Stimulated activated CD4-positive, alpha-beta T cell treated with anti-CD3 and anti-CD28 coated beads, Interleukin-2, amount 100 ng/mL, for 4 hours (primary cell): ENCODE measurements at regions not wholly inside any gene's neighbourhood (a gene's known extent, or its start where the extent isn't known, plus 50 kb on each side); places are given as distances from the start of the nearest gene placed in this dataset.

Source experiments
- DNase-seq: peaks from one replicate; pipeline ENCODE4 v3.0.0-alpha.2; 2020; ENCODE audit warnings: low read depth

- no peak for DNase-seq
These were observed 806.2 kb upstream of the WWC1 start for GRCh38 chr5:167485061-167485774.

- DNase-seq, result no peak
These were observed 803.1 kb upstream of the WWC1 start for GRCh38 chr5:167488371-167488770.

- no peak for DNase-seq
These were observed 802.2 kb upstream of the WWC1 start for GRCh38 chr5:167489202-167489601.

- no peak for DNase-seq
These were observed 787.3 kb upstream of the WWC1 start for GRCh38 chr5:167503926-167504720.

GRCh38 chr5:167507463-167508233 lies 783.8 kb upstream of the WWC1 start:
- DNase-seq, result no peak

- DNase-seq, result no peak
These were observed 782.4 kb upstream of the WWC1 start for GRCh38 chr5:167509076-167509475.

- no peak for DNase-seq
These were observed 780.2 kb upstream of the WWC1 start for GRCh38 chr5:167511276-167511675.

GRCh38 chr5:167512111-167512510 lies 779.3 kb upstream of the WWC1 start:
- DNase-seq, result no peak

GRCh38 chr5:167513381-167513780 lies 778.1 kb upstream of the WWC1 start:
- no peak for DNase-seq

- DNase-seq, result no peak
These were observed 777.0 kb upstream of the WWC1 start for GRCh38 chr5:167514461-167514860.

GRCh38 chr5:167525004-167525403 lies 766.4 kb upstream of the WWC1 start:
- DNase-seq, result no peak

GRCh38 chr5:167528651-167529050 lies 762.8 kb upstream of the WWC1 start:
- no peak for DNase-seq

- no peak for DNase-seq
These were observed 760.9 kb upstream of the WWC1 start for GRCh38 chr5:167530548-167530947.

- DNase-seq, result no peak
These were observed 757.3 kb upstream of the WWC1 start for GRCh38 chr5:167533814-167534795.

- no peak for DNase-seq
These were observed 751.7 kb upstream of the WWC1 start for GRCh38 chr5:167539747-167540146.

GRCh38 chr5:167546270-167546669 lies 745.2 kb upstream of the WWC1 start:
- no peak for DNase-seq

GRCh38 chr5:167552356-167552755 lies 739.1 kb upstream of the WWC1 start:
- no peak for DNase-seq

- DNase-seq, result no peak
These were observed 737.9 kb upstream of the WWC1 start for GRCh38 chr5:167553511-167553910.

- DNase-seq, result no peak
These were observed 736.7 kb upstream of the WWC1 start for GRCh38 chr5:167554564-167555290.

GRCh38 chr5:167555565-167556166 lies 735.8 kb upstream of the WWC1 start:
- DNase-seq, result no peak
